ENCODE measurements at regions not wholly inside any gene's neighbourhood (a gene's known extent, or its start where the extent isn't known, plus 50 kb on each side); places are given as distances from the start of the nearest gene placed in this dataset.

- no peak for TF ChIP-seq CTCF (IDR thresholded peaks at IDR 0.05; ENCODE audit: borderline replicate concordance, control extremely low read depth, extremely low read depth, insufficient read depth, missing control alignments)
- DNase-seq (ENCODE audit: low spot score): no peak
- in situ Hi-C loops (cut with MboI; ENCODE audit: low sequenced_read_pairs, unreplicated experiment): no loop called here
Measured at GRCh38 chr16:77594057-77594456, 128.3 kb upstream of the NUDT7 start.

GRCh38 chr16:77594799-77595596 lies 127.3 kb upstream of the NUDT7 start:
- in situ Hi-C loops (cut with MboI; ENCODE audit: low sequenced_read_pairs, unreplicated experiment): no loop called here
- TF ChIP-seq CTCF (IDR thresholded peaks at IDR 0.05; ENCODE audit: borderline replicate concordance, control extremely low read depth, extremely low read depth, insufficient read depth, missing control alignments): no peak
- DNase-seq (ENCODE audit: low spot score): no peak

GRCh38 chr16:77596261-77596660 lies 126.1 kb upstream of the NUDT7 start:
- no peak for DNase-seq (ENCODE audit: low spot score)
- TF ChIP-seq CTCF (IDR thresholded peaks at IDR 0.05; ENCODE audit: borderline replicate concordance, control extremely low read depth, extremely low read depth, insufficient read depth, missing control alignments): no peak
- in situ Hi-C loops (cut with MboI; ENCODE audit: low sequenced_read_pairs, unreplicated experiment): no loop called here

GRCh38 chr16:77599793-77600415 lies 122.4 kb upstream of the NUDT7 start:
- peak; percentile 73 for TF ChIP-seq CTCF (IDR thresholded peaks at IDR 0.05; ENCODE audit: borderline replicate concordance, control extremely low read depth, extremely low read depth, insufficient read depth, missing control alignments)
- in situ Hi-C loops (cut with MboI; ENCODE audit: low sequenced_read_pairs, unreplicated experiment): no loop called here
- DNase-seq (ENCODE audit: low spot score): peak; percentile 26

GRCh38 chr16:77600555-77600954 lies 121.8 kb upstream of the NUDT7 start:
- in situ Hi-C loops (cut with MboI; ENCODE audit: low sequenced_read_pairs, unreplicated experiment): no loop called here
- no peak for DNase-seq (ENCODE audit: low spot score)
- no peak for TF ChIP-seq CTCF (IDR thresholded peaks at IDR 0.05; ENCODE audit: borderline replicate concordance, control extremely low read depth, extremely low read depth, insufficient read depth, missing control alignments)

GRCh38 chr16:77603656-77604055 lies 118.7 kb upstream of the NUDT7 start:
- in situ Hi-C loops (cut with MboI; ENCODE audit: low sequenced_read_pairs, unreplicated experiment): no loop called here

More at GRCh38 chr16:77603656-77604055, 118.7 kb upstream of the NUDT7 start:
- no peak for DNase-seq (ENCODE audit: low spot score)
- no peak for TF ChIP-seq CTCF (IDR thresholded peaks at IDR 0.05; ENCODE audit: borderline replicate concordance, control extremely low read depth, extremely low read depth, insufficient read depth, missing control alignments)

Data from GM13976 (cell line).